C4-2B (cell line): ENCODE measurements at regions not wholly inside any gene's neighbourhood (a gene's known extent, or its start where the extent isn't known, plus 50 kb on each side); places are given as distances from the start of the nearest gene placed in this dataset.

ENCODE experiments used
- H3K27ac ChIP-seq: fragments of 450-650 bp; 2 replicates; pipeline ENCODE4 v1.5.1; 2017
- CTCF ChIP-seq: fragments of 450-650 bp; conservative IDR thresholded peaks from 2 replicates; pipeline ENCODE4 v1.5.1; 2017; ENCODE audit warnings: mild to moderate bottlenecking
- ZFX ChIP-seq: fragments of 450-650 bp; IDR thresholded peaks from 2 replicates; pipeline ENCODE4 v1.6.1; 2017

GRCh38 chr14:28254768-28255167 lies 511.8 kb upstream of the FOXG1 start:
- no peak for TF ChIP-seq CTCF
- TF ChIP-seq ZFX = no peak
- H3K27ac ChIP-seq = no peak overlapping the region

GRCh38 chr14:28264306-28264705 lies 502.3 kb upstream of the FOXG1 start:
- TF ChIP-seq CTCF (peak; percentile 7; the same call in 1 of the 2 replicates), ZFX (no peak)
- no peak overlapping the region for H3K27ac ChIP-seq

GRCh38 chr14:28272270-28272669 lies 494.3 kb upstream of the FOXG1 start:
- TF ChIP-seq ZFX (no peak), CTCF (no peak)
- no peak overlapping the region for H3K27ac ChIP-seq

GRCh38 chr14:28280530-28280929 lies 486.1 kb upstream of the FOXG1 start:
- no peak overlapping the region for H3K27ac ChIP-seq
- TF ChIP-seq CTCF (no peak), ZFX (no peak)

- TF ChIP-seq CTCF (no peak), ZFX (no peak)
Measured at GRCh38 chr14:28280997-28281598, 485.5 kb upstream of the FOXG1 start.

GRCh38 chr14:28284546-28285300 lies 481.9 kb upstream of the FOXG1 start:
- no peak overlapping the region for H3K27ac ChIP-seq
- TF ChIP-seq CTCF (no peak), ZFX (no peak)

More at GRCh38 chr14:28280997-28281598, 485.5 kb upstream of the FOXG1 start:
- no peak overlapping the region for H3K27ac ChIP-seq

- H3K27ac ChIP-seq = no peak overlapping the region
- TF ChIP-seq ZFX (no peak), CTCF (peak; percentile 78)
Measured at GRCh38 chr14:28294834-28295440, 471.6 kb upstream of the FOXG1 start.
